ENCODE measurements at regions not wholly inside any gene's neighbourhood (a gene's known extent, or its start where the extent isn't known, plus 50 kb on each side); places are given as distances from the start of the nearest gene placed in this dataset.

- TF ChIP-seq CTCF (IDR thresholded peaks at IDR 0.05; ENCODE audit: borderline replicate concordance, extremely low read depth, low read length, poor library complexity, severe bottlenecking) (no peak), EZH2 (IDR thresholded peaks at IDR 0.05; ENCODE audit: borderline replicate concordance, low read depth, low read length, severe bottlenecking) (no peak)
Measured at GRCh38 chr5:27217155-27217956, 179.0 kb upstream of the CDH9 start.

All from DND-41 (cell line).